Adrenal gland (tissue), 9 donors: ENCODE measurements at regions not wholly inside any gene's neighbourhood (a gene's known extent, or its start where the extent isn't known, plus 50 kb on each side); places are given as distances from the start of the nearest gene placed in this dataset.
A peak's percentile ranks its signal among the peaks of the same experiment; 100 is the strongest.

ENCODE experiments used
- DNase-seq, 7 donors: peaks; one replicate each; pipeline ENCODE4 v3.0.0-alpha.2; 2019 to 2020
- H3K27ac ChIP-seq, 5 donors: fragments of 200-600 bp; sonication (generic) in 4 of 5; 1 replicate in 3 of 5; 2 replicates in 2 of 5; pipeline versions ENCODE4 v1.5.1 to v1.8.0; 2016 to 2020; ENCODE audit warnings: mild to moderate bottlenecking in 1 of 5
- H3K27me3 ChIP-seq: fragments of 200-600 bp; 2 replicates; pipeline ENCODE4 v1.8.0; 2021
- H3K36me3 ChIP-seq, 2 donors: fragments of 200-600 bp; replicated peaks in 1 of 2; 1 replicate in 1 of 2; 2 replicates in 1 of 2; pipeline versions ENCODE4 v1.5.1 to v1.8.0; 2018 to 2022
- H3K4me1 ChIP-seq, 2 donors: fragments of 200-600 bp; replicated peaks in 1 of 2; 1 replicate in 1 of 2; 2 replicates in 1 of 2; pipeline versions ENCODE4 v1.5.1 to v1.8.0; 2018 to 2021
- H3K4me3 ChIP-seq, 4 donors: fragments of 200-600 bp; sonication (generic) in 3 of 4; one replicate each; pipeline ENCODE4 v1.5.1; 2016 to 2018
- H3K9me3 ChIP-seq, 3 donors: fragments of 200-600 bp; sonication (generic) in 1 of 3; replicated peaks in 1 of 3; 1 replicate in 2 of 3; 2 replicates in 1 of 3; pipeline versions ENCODE4 v1.5.1 to v1.8.0; 2016 to 2021
- CTCF ChIP-seq, 6 experiments: fragments of 450-650 bp in 4 of 6; fragments of 200-600 bp in 2 of 6; sonication (generic) in 1 of 6; IDR thresholded peaks; 1 replicate in 5 of 6; 2 replicates in 1 of 6; pipeline versions ENCODE4 v1.5.1 to v1.8.0; 2016 to 2021; ENCODE audit warnings: antibody characterized with exemption in 6 of 6, mild to moderate bottlenecking in 2 of 6, moderate library complexity in 1 of 6
- POLR2A ChIP-seq, 2 donors: fragments of 450-650 bp; IDR thresholded peaks; one replicate each; pipeline ENCODE4 v1.6.1; 2017; ENCODE audit warnings: antibody characterized with exemption in 2 of 2, mild to moderate bottlenecking in 2 of 2, moderate library complexity in 1 of 2
- WGBS, 4 donors: extraction: QIAGEN DNeasy Blood & Tissue Kit in 2 of 4; methylation state at CpG; one replicate each; pipeline versions ENCODE4 v1.1.5 to v1.1.7; 2013 to 2017; 5-methylcytosine and 5-hydroxymethylcytosine counted together
- intact Hi-C, 2 donors: fragments of 100-400 bp; cut with DNase I; formaldehyde crosslinking; loops; one replicate each; pipeline versions ENCODE4 v1.14.1 to v1.15.0; 2022 to 2023
- donor health status: healthy with polysubstance abuse.
- donor health status: Bipolar disorder and iron deficiency.
- donor health status: DM: yes; HTN: yes; CAD: no.
- donor health status: DM: no; HTN: no; CAD: no.
- donor health status: DM: no; HTN: no; CAD: no.

- TF ChIP-seq CTCF (IDR thresholded peaks at IDR 0.05): no peak
- intact Hi-C loops: no loop called here
- Histone ChIP-seq H3K27ac (no peak overlapping the region), H3K9me3 (no peaks in the 10 kb centered on the region), H3K4me1 (no peaks in the 10 kb centered on the region), H3K36me3 (no peaks in the 10 kb centered on the region), H3K27me3 (no peaks in the 10 kb centered on the region), H3K4me3 (no peak overlapping the region)
- DNase-seq: no peak
- WGBS, 4 donors: 32 to 41% (median 38%) methylated on average over 5 to 24 of the region's 24 CpGs
Observed at GRCh38 chr15:23897531-23897930, 210.4 kb upstream of the NDN start.

DNA sequence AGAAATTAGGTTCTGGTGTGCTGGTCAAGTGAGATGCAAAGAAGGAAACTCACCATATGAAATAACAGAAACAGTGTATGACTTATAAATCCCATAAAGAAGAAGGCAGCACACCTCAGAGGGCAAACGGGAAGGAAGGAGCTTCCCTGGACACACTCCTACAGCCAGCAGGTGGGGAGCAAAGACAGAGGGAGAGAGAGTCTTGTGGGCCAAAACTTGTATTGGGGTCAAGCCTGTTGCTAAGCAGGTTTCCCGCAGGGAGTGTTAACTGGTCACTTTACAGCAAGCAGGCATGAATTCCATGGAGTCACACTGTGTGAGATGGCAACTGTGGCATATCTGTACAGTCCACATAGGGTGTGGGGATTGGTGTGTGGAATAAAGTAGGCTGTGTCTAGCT is 222.9 kb upstream of the NDN start:
- Histone ChIP-seq H3K27me3 (no peaks in the 10 kb centered on the region), H3K4me3 (no peak overlapping the region), H3K9me3 (no peaks in the 10 kb centered on the region), H3K27ac (no peak overlapping the region), H3K36me3 (no peaks in the 10 kb centered on the region), H3K4me1 (no peaks in the 10 kb centered on the region)
- intact Hi-C loops: no loop called here
- TF ChIP-seq POLR2A (IDR thresholded peaks at IDR 0.05) (no peak), CTCF (IDR thresholded peaks at IDR 0.05) (no peak)
- WGBS, 4 donors: 27 to 79% (median 43%) methylated on average over 2 of the region's 2 CpGs
- no peak for DNase-seq

DNA sequence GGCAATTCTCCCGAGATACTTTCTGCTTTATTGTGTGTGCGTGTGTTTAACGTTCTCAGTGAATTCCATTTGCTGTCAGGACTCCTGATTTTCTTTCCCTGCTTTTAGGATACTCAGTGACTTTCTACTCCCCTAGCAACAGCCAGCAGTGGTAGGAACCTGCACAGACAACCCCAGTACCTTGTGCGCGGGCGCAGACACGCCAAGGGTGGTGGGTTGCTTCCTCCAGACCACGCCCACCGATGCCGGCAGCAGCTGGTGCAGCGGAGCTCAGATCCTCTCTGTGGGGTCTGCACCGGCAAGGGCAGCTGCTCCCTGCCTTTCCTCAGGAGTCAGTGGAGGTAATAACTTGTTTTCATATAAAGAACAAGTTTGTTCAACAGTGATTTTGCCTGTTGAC is 225.1 kb upstream of the NDN start:
- WGBS, 4 donors: 20 to 30% (median 25%) methylated on average over 9 to 12 of the region's 12 CpGs
- peak in 2 of 7 donors; percentile 18 to 59 for DNase-seq
- TF ChIP-seq POLR2A (IDR thresholded peaks at IDR 0.05) (no peak), CTCF (IDR thresholded peaks at IDR 0.05) (no peak)
- no peak overlapping the region for H3K4me3 ChIP-seq
- H3K27ac ChIP-seq: no peak overlapping the region
- H3K4me1 ChIP-seq: no peaks in the 10 kb centered on the region
- H3K9me3 ChIP-seq: no peaks in the 10 kb centered on the region
- intact Hi-C loops: no loop called here
- H3K27me3 ChIP-seq: no peaks in the 10 kb centered on the region
- H3K36me3 ChIP-seq: no peaks in the 10 kb centered on the region

DNA sequence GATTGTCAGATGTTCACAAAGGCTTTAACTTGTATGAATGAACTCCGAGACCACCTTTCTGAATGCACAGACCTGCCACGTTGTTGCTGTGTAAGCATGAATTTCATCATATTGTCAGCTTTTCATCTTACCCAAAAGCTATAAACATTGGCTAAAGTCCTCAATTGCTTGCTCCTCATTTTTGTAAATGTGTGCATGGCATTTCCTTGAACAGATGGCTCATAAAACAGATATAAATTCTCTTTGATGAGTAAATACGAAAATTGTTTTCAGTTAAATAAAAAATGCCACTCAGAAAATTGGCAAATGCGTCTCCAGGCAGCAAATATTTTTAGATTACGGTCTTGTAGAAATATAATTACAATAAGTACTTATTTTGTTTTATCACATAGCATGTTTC is 226.0 kb upstream of the NDN start:
- Histone ChIP-seq H3K4me3 (no peak overlapping the region), H3K27me3 (no peaks in the 10 kb centered on the region), H3K4me1 (no peaks in the 10 kb centered on the region), H3K27ac (no peak overlapping the region), H3K9me3 (no peaks in the 10 kb centered on the region), H3K36me3 (no peaks in the 10 kb centered on the region)
- DNase-seq: no peak
- 52 to 67% (median 62%) methylated on average over 5 of the region's 5 CpGs for WGBS, 4 donors
- TF ChIP-seq CTCF (IDR thresholded peaks at IDR 0.05): no peak
- TF ChIP-seq POLR2A (IDR thresholded peaks at IDR 0.05): no peak
- intact Hi-C loops: no loop called here
